Upper lobe of left lung (tissue), 4 donors: ENCODE measurements at regions not wholly inside any gene's neighbourhood (a gene's known extent, or its start where the extent isn't known, plus 50 kb on each side); places are given as distances from the start of the nearest gene placed in this dataset.

Experiments
- POLR2A ChIP-seq, 4 donors: fragments of 450-650 bp; IDR thresholded peaks; one replicate each; pipeline ENCODE4 v1.5.1; 2016 to 2017; ENCODE audit warnings: antibody characterized with exemption in 4 of 4, mild to moderate bottlenecking in 2 of 4
- POLR2AphosphoS5 ChIP-seq, 2 donors: sonication (generic); formaldehyde crosslinking; IDR thresholded peaks; one replicate each; pipeline ENCODE4 v1.5.1; 2017; ENCODE audit warnings: antibody characterized with exemption in 2 of 2

DNA sequence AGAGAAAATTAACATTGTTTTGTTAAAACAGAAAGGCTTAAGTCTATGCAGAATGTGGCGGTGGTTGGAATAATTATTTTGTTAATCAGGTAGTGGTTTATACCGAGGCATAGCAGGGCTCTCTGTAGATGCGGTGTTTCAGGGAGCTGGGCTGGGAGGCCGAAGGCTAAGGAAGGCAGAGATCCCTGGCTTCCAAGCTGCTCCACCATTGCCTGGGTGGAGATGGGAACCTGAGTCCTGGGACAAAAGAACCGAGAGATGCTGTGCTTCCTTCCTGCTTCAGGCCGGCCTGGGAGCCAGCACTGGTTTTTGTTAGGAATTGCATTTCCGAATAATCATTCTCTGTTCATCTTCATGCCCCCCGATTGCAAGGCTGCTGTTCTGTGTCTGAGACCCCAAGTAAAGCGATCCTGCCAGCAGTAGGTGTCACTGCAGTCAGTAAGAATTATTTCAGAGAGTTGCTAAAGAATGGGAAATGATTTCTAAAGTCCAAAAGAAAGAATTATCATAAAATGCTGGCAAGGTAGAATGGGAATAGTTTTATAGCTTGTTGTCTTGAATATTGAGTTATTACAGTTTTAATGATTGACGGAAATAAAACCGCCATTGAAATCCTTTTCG, 824.9 kb downstream of the GALR1 start:
- TF ChIP-seq POLR2AphosphoS5 (IDR thresholded peaks at IDR 0.05): no peak
- TF ChIP-seq POLR2A (IDR thresholded peaks at IDR 0.05): no peak
